ENCODE measurements at regions not wholly inside any gene's neighbourhood (a gene's known extent, or its start where the extent isn't known, plus 50 kb on each side); places are given as distances from the start of the nearest gene placed in this dataset.

GRCh38 chr2:20897047-20897446 is 74.1 kb upstream of the LDAH start:
- dilution Hi-C loops (cut with MboI; ENCODE audit: extremely low pct_ligation_motif_present, low sequenced_read_pairs) = no loop called here
- H3K27me3 ChIP-seq (ENCODE audit: control insufficient read depth, extremely low read depth, insufficient read depth, low read length) = peaks cover 3% of the 10 kb centered on the region

GRCh38 chr2:20884829-20885228 is 61.9 kb upstream of the LDAH start:
- no peak for TF ChIP-seq CTCF (optimal IDR thresholded peaks at IDR 0.05 in 1 of 3, IDR thresholded peaks at IDR 0.05 in 1 of 3, conservative IDR thresholded peaks at IDR 0.05 in 1 of 3; ENCODE audit: extremely low read depth in 1 of 3, insufficient read depth in 2 of 3, low read length in 3 of 3)
- no peak for TF ChIP-seq EZH2 (IDR thresholded peaks at IDR 0.05; ENCODE audit: low read length)
- Histone ChIP-seq H3K9me1 (ENCODE audit: control insufficient read depth, extremely low read depth, insufficient read depth, low read length) (no peaks in the 10 kb centered on the region), H3K4me1 (ENCODE audit: control insufficient read depth, extremely low read depth, insufficient read depth, low read length) (no peaks in the 10 kb centered on the region), H3K9me3 (ENCODE audit: control insufficient read depth, low read depth, low read length) (no peaks in the 10 kb centered on the region), H3K27me3 (ENCODE audit: control insufficient read depth, extremely low read depth, insufficient read depth, low read length) (no peaks in the 10 kb centered on the region), H2AFZ (ENCODE audit: control insufficient read depth, low read length) (no peak overlapping the region), H3K4me2 (ENCODE audit: control insufficient read depth, extremely low read depth, insufficient read depth, low read depth, low read length) (no peak overlapping the region), H3K79me2 (ENCODE audit: control insufficient read depth, insufficient read depth, low read length) (no peaks in the 10 kb centered on the region), H4K20me1 (ENCODE audit: control insufficient read depth, extremely low read depth, insufficient read depth, low read length) (no peaks in the 10 kb centered on the region), H3K4me3 (ENCODE audit: control insufficient read depth in 2 of 3, extremely low read depth in 1 of 3, insufficient read depth in 2 of 3, low read depth in 1 of 3, low read length in 3 of 3) (no peak overlapping the region), H3K27ac (ENCODE audit: control insufficient read depth, insufficient read depth, low read length) (no peak overlapping the region), H3K9ac (ENCODE audit: control insufficient read depth, extremely low read depth, insufficient read depth, low read length) (no peak overlapping the region), H3K36me3 (ENCODE audit: control insufficient read depth in 2 of 2, extremely low read depth in 1 of 2, insufficient read depth in 2 of 2, low read length in 2 of 2) (no peaks in the 10 kb centered on the region)
- no peak for DNase-seq (ENCODE audit: low read depth, low spot score)
- FAIRE-seq = no peak
- dilution Hi-C loops (cut with MboI; ENCODE audit: extremely low pct_ligation_motif_present, low sequenced_read_pairs) = no loop called here

More at GRCh38 chr2:20897047-20897446, 74.1 kb upstream of the LDAH start:
- Histone ChIP-seq H3K36me3 (ENCODE audit: control insufficient read depth in 2 of 2, extremely low read depth in 1 of 2, insufficient read depth in 2 of 2, low read length in 2 of 2) (no peaks in the 10 kb centered on the region), H3K27ac (ENCODE audit: control insufficient read depth, insufficient read depth, low read length) (no peak overlapping the region), H3K4me2 (ENCODE audit: control insufficient read depth, extremely low read depth, insufficient read depth, low read depth, low read length) (no peak overlapping the region), H3K4me3 (ENCODE audit: control insufficient read depth in 2 of 3, extremely low read depth in 1 of 3, insufficient read depth in 2 of 3, low read depth in 1 of 3, low read length in 3 of 3) (no peak overlapping the region), H3K9me1 (ENCODE audit: control insufficient read depth, extremely low read depth, insufficient read depth, low read length) (no peaks in the 10 kb centered on the region), H3K9ac (ENCODE audit: control insufficient read depth, extremely low read depth, insufficient read depth, low read length) (no peak overlapping the region), H3K79me2 (ENCODE audit: control insufficient read depth, insufficient read depth, low read length) (no peaks in the 10 kb centered on the region), H3K4me1 (ENCODE audit: control insufficient read depth, extremely low read depth, insufficient read depth, low read length) (no peaks in the 10 kb centered on the region), H4K20me1 (ENCODE audit: control insufficient read depth, extremely low read depth, insufficient read depth, low read length) (no peaks in the 10 kb centered on the region), H3K9me3 (ENCODE audit: control insufficient read depth, low read depth, low read length) (no peaks in the 10 kb centered on the region), H2AFZ (ENCODE audit: control insufficient read depth, low read length) (no peak overlapping the region)
- TF ChIP-seq CTCF (optimal IDR thresholded peaks at IDR 0.05 in 1 of 3, IDR thresholded peaks at IDR 0.05 in 1 of 3, conservative IDR thresholded peaks at IDR 0.05 in 1 of 3; ENCODE audit: extremely low read depth in 1 of 3, insufficient read depth in 2 of 3, low read length in 3 of 3) = no peak
- TF ChIP-seq EZH2 (IDR thresholded peaks at IDR 0.05; ENCODE audit: low read length) = no peak
- FAIRE-seq (no peak), DNase-seq (ENCODE audit: low read depth, low spot score) (no peak)
